ENCODE measurements at regions not wholly inside any gene's neighbourhood (a gene's known extent, or its start where the extent isn't known, plus 50 kb on each side); places are given as distances from the start of the nearest gene placed in this dataset.

- 51 to 53% methylated on average over 2 of the region's 2 CpGs for WGBS, 2 donors
- peaks cover 0 to 7% (median 0%) of the 10 kb centered on the region in 5 donors for H3K4me1 ChIP-seq (ENCODE audit: control insufficient read depth in 5 of 5, insufficient read depth in 5 of 5, low read length in 5 of 5)
- TF ChIP-seq, protein P1, sequence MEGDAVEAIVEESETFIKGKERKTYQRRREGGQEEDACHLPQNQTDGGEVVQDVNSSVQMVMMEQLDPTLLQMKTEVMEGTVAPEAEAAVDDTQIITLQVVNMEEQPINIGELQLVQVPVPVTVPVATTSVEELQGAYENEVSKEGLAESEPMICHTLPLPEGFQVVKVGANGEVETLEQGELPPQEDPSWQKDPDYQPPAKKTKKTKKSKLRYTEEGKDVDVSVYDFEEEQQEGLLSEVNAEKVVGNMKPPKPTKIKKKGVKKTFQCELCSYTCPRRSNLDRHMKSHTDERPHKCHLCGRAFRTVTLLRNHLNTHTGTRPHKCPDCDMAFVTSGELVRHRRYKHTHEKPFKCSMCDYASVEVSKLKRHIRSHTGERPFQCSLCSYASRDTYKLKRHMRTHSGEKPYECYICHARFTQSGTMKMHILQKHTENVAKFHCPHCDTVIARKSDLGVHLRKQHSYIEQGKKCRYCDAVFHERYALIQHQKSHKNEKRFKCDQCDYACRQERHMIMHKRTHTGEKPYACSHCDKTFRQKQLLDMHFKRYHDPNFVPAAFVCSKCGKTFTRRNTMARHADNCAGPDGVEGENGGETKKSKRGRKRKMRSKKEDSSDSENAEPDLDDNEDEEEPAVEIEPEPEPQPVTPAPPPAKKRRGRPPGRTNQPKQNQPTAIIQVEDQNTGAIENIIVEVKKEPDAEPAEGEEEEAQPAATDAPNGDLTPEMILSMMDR (IDR thresholded peaks at IDR 0.05; ENCODE audit: control extremely low read depth, extremely low read depth) = no peak
- DNase-seq (peak in 2 of 3 donors; percentile 72 to 78), ATAC-seq (ENCODE audit: insufficient read depth, low FRiP score) (no peak)
- no peak overlapping the region for H3K9ac ChIP-seq (ENCODE audit: insufficient read depth in 1 of 2, low read length in 2 of 2)
- no peak overlapping the region for H3K4me3 ChIP-seq
- H3K36me3 ChIP-seq (ENCODE audit: control insufficient read depth in 4 of 4, insufficient read depth in 4 of 4, low read length in 4 of 4) = no peaks in the 10 kb centered on the region
- H3K27ac ChIP-seq (ENCODE audit: low read depth in 1 of 2, low read length in 1 of 2) = no peak overlapping the region
- H3K27me3 ChIP-seq (ENCODE audit: control insufficient read depth in 3 of 3, insufficient read depth in 3 of 3, low read length in 2 of 3) = peaks cover 0 to 2% (median 0%) of the 10 kb centered on the region in 3 donors
- peaks cover 0 to 2% (median 0%) of the 10 kb centered on the region in 4 donors for H3K9me3 ChIP-seq (ENCODE audit: control insufficient read depth in 4 of 4, insufficient read depth in 3 of 4, low read length in 3 of 4)
Observed at GRCh38 chr12:115864396-115864795, 413.1 kb downstream of the MED13L start.

GRCh38 chr12:115860619-115861018, 416.9 kb downstream of the MED13L start:
- Histone ChIP-seq H3K9ac (ENCODE audit: insufficient read depth in 1 of 2, low read length in 2 of 2) (no peak overlapping the region), H3K9me3 (ENCODE audit: control insufficient read depth in 4 of 4, insufficient read depth in 3 of 4, low read length in 3 of 4) (no peaks in the 10 kb centered on the region), H3K4me3 (no peak overlapping the region), H3K4me1 (ENCODE audit: control insufficient read depth in 5 of 5, insufficient read depth in 5 of 5, low read length in 5 of 5) (peaks cover 0 to 8% (median 0%) of the 10 kb centered on the region in 5 donors), H3K27me3 (ENCODE audit: control insufficient read depth in 3 of 3, insufficient read depth in 3 of 3, low read length in 2 of 3) (peaks cover 0 to 2% (median 0%) of the 10 kb centered on the region in 3 donors), H3K27ac (ENCODE audit: low read depth in 1 of 2, low read length in 1 of 2) (no peak overlapping the region), H3K36me3 (ENCODE audit: control insufficient read depth in 4 of 4, insufficient read depth in 4 of 4, low read length in 4 of 4) (no peaks in the 10 kb centered on the region)
- TF ChIP-seq, protein P1 (IDR thresholded peaks at IDR 0.05; ENCODE audit: control extremely low read depth, extremely low read depth) = no peak
- WGBS, 2 donors = 67 to 68% methylated on average over 3 of the region's 3 CpGs
- ATAC-seq (ENCODE audit: insufficient read depth, low FRiP score) (no peak), DNase-seq (no peak)

GRCh38 chr12:115859231-115859630, 418.3 kb downstream of the MED13L start:
- peaks cover 0 to 8% (median 0%) of the 10 kb centered on the region in 5 donors for H3K4me1 ChIP-seq (ENCODE audit: control insufficient read depth in 5 of 5, insufficient read depth in 5 of 5, low read length in 5 of 5)
- TF ChIP-seq, protein P1 (IDR thresholded peaks at IDR 0.05; ENCODE audit: control extremely low read depth, extremely low read depth) = no peak
- H3K4me3 ChIP-seq = no peak overlapping the region
- no peaks in the 10 kb centered on the region for H3K36me3 ChIP-seq (ENCODE audit: control insufficient read depth in 4 of 4, insufficient read depth in 4 of 4, low read length in 4 of 4)
- no peaks in the 10 kb centered on the region for H3K9me3 ChIP-seq (ENCODE audit: control insufficient read depth in 4 of 4, insufficient read depth in 3 of 4, low read length in 3 of 4)
- H3K27me3 ChIP-seq (ENCODE audit: control insufficient read depth in 3 of 3, insufficient read depth in 3 of 3, low read length in 2 of 3) = peaks cover 0 to 2% (median 0%) of the 10 kb centered on the region in 3 donors
- no peak overlapping the region for H3K27ac ChIP-seq (ENCODE audit: low read depth in 1 of 2, low read length in 1 of 2)
- 26 to 30% methylated on average over 6 of the region's 6 CpGs for WGBS, 2 donors
- no peak for ATAC-seq (ENCODE audit: insufficient read depth, low FRiP score)
- H3K9ac ChIP-seq (ENCODE audit: insufficient read depth in 1 of 2, low read length in 2 of 2) = no peak overlapping the region
- DNase-seq = no peak

DNA sequence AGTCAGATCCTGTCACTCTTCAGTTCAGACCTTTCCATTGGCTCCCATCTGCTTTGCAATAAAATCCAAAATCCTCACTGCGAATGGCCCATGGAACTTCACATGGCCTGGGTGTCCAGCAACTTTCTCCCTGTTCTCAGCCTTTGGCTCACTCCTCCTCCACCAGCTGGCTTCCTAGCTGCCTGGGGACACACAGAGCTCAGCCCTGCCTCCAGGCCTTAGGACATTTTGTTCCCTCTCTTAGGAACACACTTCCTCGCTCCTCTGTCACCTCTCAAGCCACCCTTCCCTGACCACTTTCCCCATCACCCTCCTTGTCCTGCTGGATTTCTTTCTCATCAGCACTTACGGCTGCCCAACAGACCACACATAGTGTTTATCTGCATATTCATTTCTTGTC, 419.6 kb downstream of the MED13L start:
- no peaks in the 10 kb centered on the region for H3K9me3 ChIP-seq (ENCODE audit: control insufficient read depth in 4 of 4, insufficient read depth in 3 of 4, low read length in 3 of 4)
- peaks cover 0 to 2% (median 0%) of the 10 kb centered on the region in 3 donors for H3K27me3 ChIP-seq (ENCODE audit: control insufficient read depth in 3 of 3, insufficient read depth in 3 of 3, low read length in 2 of 3)
- no peak overlapping the region for H3K9ac ChIP-seq (ENCODE audit: insufficient read depth in 1 of 2, low read length in 2 of 2)
- ATAC-seq (ENCODE audit: insufficient read depth, low FRiP score) (no peak), DNase-seq (no peak)
- TF ChIP-seq, protein P1 (IDR thresholded peaks at IDR 0.05; ENCODE audit: control extremely low read depth, extremely low read depth) = no peak
- H3K4me3 ChIP-seq = no peak overlapping the region
- H3K36me3 ChIP-seq (ENCODE audit: control insufficient read depth in 4 of 4, insufficient read depth in 4 of 4, low read length in 4 of 4) = no peaks in the 10 kb centered on the region
- 79 to 89% methylated on average over 3 of the region's 3 CpGs for WGBS, 2 donors
- H3K27ac ChIP-seq (ENCODE audit: low read depth in 1 of 2, low read length in 1 of 2) = no peak overlapping the region
- peaks cover 0 to 8% (median 0%) of the 10 kb centered on the region in 5 donors for H3K4me1 ChIP-seq (ENCODE audit: control insufficient read depth in 5 of 5, insufficient read depth in 5 of 5, low read length in 5 of 5)
